ENCODE measurements at regions not wholly inside any gene's neighbourhood (a gene's known extent, or its start where the extent isn't known, plus 50 kb on each side); places are given as distances from the start of the nearest gene placed in this dataset.

DNA sequence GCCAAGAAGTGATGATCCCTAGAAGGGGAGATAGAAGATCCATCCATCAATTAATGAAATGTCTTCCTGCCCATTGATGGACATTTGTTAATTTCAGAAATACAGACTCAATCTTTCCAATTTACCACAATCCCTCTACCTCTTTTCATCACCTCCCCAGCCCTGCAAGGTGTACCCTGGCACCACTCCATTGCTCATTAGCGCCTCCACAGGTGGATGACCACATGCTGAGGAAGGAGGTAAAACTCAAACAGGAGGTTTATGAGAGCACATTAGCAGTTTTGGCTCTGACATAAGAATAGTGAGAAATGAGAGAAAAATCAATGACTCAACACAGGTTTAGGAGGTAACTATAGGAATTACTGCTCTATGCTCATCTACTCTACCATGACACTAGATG lies 208.0 kb downstream of the C1D start:
- H3K9me1 ChIP-seq (replicated peaks; ENCODE audit: control insufficient read depth, extremely low read depth, insufficient read depth, low read length), result no peaks in the 10 kb centered on the region
- H3K79me2 ChIP-seq (ENCODE audit: control insufficient read depth, insufficient read depth, low read length), result no peaks in the 10 kb centered on the region
- H3K27ac ChIP-seq (ENCODE audit: insufficient read depth, low read depth, low read length), result no peak overlapping the region
- ChIA-PET CTCF (interaction anchor here (3.8 kb wide), 1 partner anchor 8 kb away, joined by 17 read pairs; no protein-coding TSS in a partner anchor), POLR2A (no interaction called here)
- H3K4me3 ChIP-seq (replicated peaks in 1 of 3; ENCODE audit: insufficient read depth in 1 of 3, low read depth in 1 of 3, low read length in 3 of 3), result no peak overlapping the region
- H2AFZ ChIP-seq (ENCODE audit: low read depth, low read length), result no peak overlapping the region
- BruUV-seq (replicated peaks), result no TSS peak
- intact Hi-C loops (cut with micrococcal nuclease) (no loop called here), dilution Hi-C loops (cut with MboI; ENCODE audit: extremely low pct_ligation_motif_present, low sequenced_read_pairs) (no loop called here)
- DNase-seq (ENCODE audit: low read depth, low spot score) (no peak), FAIRE-seq (no peak)
- no peaks in the 10 kb centered on the region for H3K27me3 ChIP-seq (ENCODE audit: control insufficient read depth in 2 of 2, insufficient read depth in 2 of 2, low read length in 2 of 2)
- no peaks in the 10 kb centered on the region for H3K4me1 ChIP-seq (ENCODE audit: control insufficient read depth, extremely low read depth, insufficient read depth, low read length)
- no peaks in the 10 kb centered on the region for H3K9me3 ChIP-seq (replicated peaks; ENCODE audit: control insufficient read depth, insufficient read depth, low read length)
- no peak overlapping the region for H3K9ac ChIP-seq (replicated peaks; ENCODE audit: extremely low read depth, insufficient read depth, low read length)
- no peaks in the 10 kb centered on the region for H4K20me1 ChIP-seq (replicated peaks; ENCODE audit: control insufficient read depth, extremely low read depth, insufficient read depth, low read length)
- no peak overlapping the region for H3K4me2 ChIP-seq (ENCODE audit: insufficient read depth, low read length)
- no peaks in the 10 kb centered on the region for H3K36me3 ChIP-seq (ENCODE audit: control insufficient read depth in 2 of 2, extremely low read depth in 1 of 2, insufficient read depth in 2 of 2, low read length in 2 of 2)
- TF ChIP-seq, protein P1, sequence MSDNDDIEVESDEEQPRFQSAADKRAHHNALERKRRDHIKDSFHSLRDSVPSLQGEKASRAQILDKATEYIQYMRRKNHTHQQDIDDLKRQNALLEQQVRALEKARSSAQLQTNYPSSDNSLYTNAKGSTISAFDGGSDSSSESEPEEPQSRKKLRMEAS (IDR thresholded peaks at IDR 0.05; ENCODE audit: insufficient read depth, insufficient read length), result no peak
- TF ChIP-seq EZH2 (IDR thresholded peaks at IDR 0.05; ENCODE audit: borderline replicate concordance, low read depth, low read length, severe bottlenecking) (no peak), MYC (IDR thresholded peaks at IDR 0.05; ENCODE audit: low read depth, low read length) (no peak), POLR2A (IDR thresholded peaks at IDR 0.05; ENCODE audit: low read depth, low read length) (no peak), FOS (IDR thresholded peaks at IDR 0.05; ENCODE audit: borderline replicate concordance, insufficient read depth, low read length) (no peak), GATA2 (IDR thresholded peaks at IDR 0.05; ENCODE audit: insufficient read depth, insufficient read length, low read depth, low read length) (no peak)

DNA sequence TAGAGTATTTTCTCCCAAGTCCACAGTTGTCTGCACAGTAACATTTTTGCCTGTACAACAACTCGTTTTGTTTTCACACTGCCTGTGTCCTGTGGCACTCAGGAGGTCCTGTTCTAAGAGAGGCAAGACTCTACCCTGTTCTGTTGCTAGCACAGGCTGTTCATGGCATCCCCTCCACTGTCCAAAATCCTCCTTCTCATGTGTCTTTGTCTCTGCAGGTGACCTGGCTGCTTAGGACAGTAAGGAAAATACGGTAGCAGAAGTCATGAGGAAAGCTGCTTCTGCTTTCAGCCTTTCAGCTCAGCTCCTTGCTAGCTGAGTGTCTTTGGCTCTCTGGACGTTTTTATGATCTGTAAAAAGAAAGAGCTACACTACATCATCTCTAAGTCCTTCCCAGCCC lies 205.9 kb downstream of the C1D start:
- intact Hi-C loops (cut with micrococcal nuclease), result no loop called here
- H3K27ac ChIP-seq (ENCODE audit: insufficient read depth, low read depth, low read length), result no peak overlapping the region
- dilution Hi-C loops (cut with MboI; ENCODE audit: extremely low pct_ligation_motif_present, low sequenced_read_pairs), result no loop called here
- no peak overlapping the region for H3K4me3 ChIP-seq (replicated peaks in 1 of 3; ENCODE audit: insufficient read depth in 1 of 3, low read depth in 1 of 3, low read length in 3 of 3)
- H2AFZ ChIP-seq (ENCODE audit: low read depth, low read length), result no peak overlapping the region
- ChIA-PET POLR2A (no interaction called here), CTCF (interaction anchor here (0.9 to 3.8 kb wide), 3 partner anchors 11 to 174 kb away, joined by 3 to 17 read pairs (median 3); no protein-coding TSS in a partner anchor)
- no peaks in the 10 kb centered on the region for H3K9me1 ChIP-seq (replicated peaks; ENCODE audit: control insufficient read depth, extremely low read depth, insufficient read depth, low read length)
- no peaks in the 10 kb centered on the region for H3K27me3 ChIP-seq (ENCODE audit: control insufficient read depth in 2 of 2, insufficient read depth in 2 of 2, low read length in 2 of 2)
- DNase-seq (ENCODE audit: low read depth, low spot score), result no peak
- no peaks in the 10 kb centered on the region for H3K9me3 ChIP-seq (replicated peaks; ENCODE audit: control insufficient read depth, insufficient read depth, low read length)
- TF ChIP-seq JUN (IDR thresholded peaks at IDR 0.05; ENCODE audit: borderline replicate concordance, insufficient read depth, insufficient read length, low read depth) (no peak), CTCF (IDR thresholded peaks at IDR 0.05; ENCODE audit: extremely low read depth in 1 of 2, insufficient read depth in 1 of 2, low read depth in 1 of 2, low read length in 2 of 2) (no peak), EZH2 (IDR thresholded peaks at IDR 0.05; ENCODE audit: borderline replicate concordance, low read depth, low read length, severe bottlenecking) (no peak), POLR2A (IDR thresholded peaks at IDR 0.05; ENCODE audit: low read depth, low read length) (no peak), MYC (IDR thresholded peaks at IDR 0.05; ENCODE audit: low read depth, low read length) (no peak), POLR2AphosphoS5 (IDR thresholded peaks at IDR 0.05; ENCODE audit: insufficient read depth, low read depth, low read length) (no peak)
- TF ChIP-seq, protein P1 (IDR thresholded peaks at IDR 0.05; ENCODE audit: insufficient read depth, insufficient read length), result no peak
- H3K9ac ChIP-seq (replicated peaks; ENCODE audit: extremely low read depth, insufficient read depth, low read length), result no peak overlapping the region
- no peaks in the 10 kb centered on the region for H3K36me3 ChIP-seq (ENCODE audit: control insufficient read depth in 2 of 2, extremely low read depth in 1 of 2, insufficient read depth in 2 of 2, low read length in 2 of 2)
- H3K4me1 ChIP-seq (ENCODE audit: control insufficient read depth, extremely low read depth, insufficient read depth, low read length), result no peaks in the 10 kb centered on the region
- FAIRE-seq, result no peak
- H3K4me2 ChIP-seq (ENCODE audit: insufficient read depth, low read length), result no peak overlapping the region
- H3K79me2 ChIP-seq (ENCODE audit: control insufficient read depth, insufficient read depth, low read length), result no peaks in the 10 kb centered on the region
- no TSS peak for BruUV-seq (replicated peaks)
- H4K20me1 ChIP-seq (replicated peaks; ENCODE audit: control insufficient read depth, extremely low read depth, insufficient read depth, low read length), result no peaks in the 10 kb centered on the region
